Hepatocyte (in vitro differentiated cells): ENCODE measurements at regions not wholly inside any gene's neighbourhood (a gene's known extent, or its start where the extent isn't known, plus 50 kb on each side); places are given as distances from the start of the nearest gene placed in this dataset.

ENCODE experiments used
- DNase-seq: peaks from one replicate; pipeline ENCODE4 v3.0.0-alpha.2; 2016; ENCODE audit warnings: low spot score
- H2AFZ ChIP-seq: fragments of 200-600 bp; sonication (generic); 2 replicates; pipeline ENCODE4 v1.6.0; 2016; ENCODE audit warnings: antibody characterized with exemption, mild to moderate bottlenecking
- H3K27ac ChIP-seq: fragments of 200-600 bp; sonication (generic); 2 replicates; pipeline ENCODE4 v1.5.1; 2016; ENCODE audit warnings: mild to moderate bottlenecking
- H3K27me3 ChIP-seq: fragments of 200-600 bp; sonication (generic); 2 replicates; pipeline ENCODE4 v1.6.1; 2016
- H3K36me3 ChIP-seq: fragments of 200-600 bp; sonication (generic); replicated peaks from 2 replicates; pipeline ENCODE4 v1.5.1; 2016; ENCODE audit warnings: low read depth; ENCODE audit not compliant: insufficient read depth
- H3K4me1 ChIP-seq: fragments of 200-600 bp; sonication (generic); 2 replicates; pipeline ENCODE4 v1.5.1; 2016; ENCODE audit warnings: mild to moderate bottlenecking, moderate library complexity; ENCODE audit not compliant: insufficient read depth
- H3K4me2 ChIP-seq: fragments of 200-600 bp; sonication (generic); 2 replicates; pipeline ENCODE4 v1.6.0; 2016
- H3K4me3 ChIP-seq: fragments of 200-600 bp; sonication (generic); 2 replicates; pipeline ENCODE4 v1.5.1; 2016; ENCODE audit warnings: mild to moderate bottlenecking
- H3K79me2 ChIP-seq: fragments of 200-600 bp; sonication (generic); 2 replicates; pipeline ENCODE4 v1.6.0; 2017; ENCODE audit warnings: mild to moderate bottlenecking
- H3K9me2 ChIP-seq: fragments of 200-600 bp; sonication (generic); replicated peaks from 2 replicates; pipeline ENCODE4 v1.6.0; 2017; ENCODE audit warnings: mild to moderate bottlenecking; ENCODE audit not compliant: insufficient read depth
- H3K9me3 ChIP-seq: fragments of 200-600 bp; sonication (generic); 2 replicates; pipeline ENCODE4 v1.5.1; 2016; ENCODE audit warnings: low read depth, mild to moderate bottlenecking
- H4K20me1 ChIP-seq: fragments of 200-600 bp; sonication (generic); 2 replicates; pipeline ENCODE4 v1.6.0; 2016; ENCODE audit warnings: mild to moderate bottlenecking; ENCODE audit not compliant: insufficient read depth, poor library complexity, severe bottlenecking
- CTCF ChIP-seq: fragments of 200-600 bp; sonication (generic); IDR thresholded peaks from 2 replicates; pipeline ENCODE4 v1.5.1; 2016; ENCODE audit warnings: antibody characterized with exemption, mild to moderate bottlenecking; ENCODE audit not compliant: poor library complexity
- EZH2 ChIP-seq: fragments of 200-600 bp; sonication (generic); IDR thresholded peaks from 2 replicates; pipeline ENCODE4 v1.6.1; 2016; ENCODE audit warnings: antibody characterized with exemption, mild to moderate bottlenecking, borderline replicate concordance
- EZH2phosphoT487 ChIP-seq: fragments of 200-600 bp; sonication (generic); IDR thresholded peaks from one replicate; pipeline ENCODE4 v1.6.1; 2018; ENCODE audit warnings: antibody characterized with exemption, mild to moderate bottlenecking, low read depth, moderate library complexity; ENCODE audit not compliant: unreplicated experiment, severe bottlenecking
- WGBS: methylation state at CpG from one replicate; pipeline ENCODE4 v1.1.6; 2016; ENCODE audit warnings: low lambda C conversion rate; ENCODE audit errors: missing lambda C conversion rate; 5-methylcytosine and 5-hydroxymethylcytosine counted together

GRCh38 chr4:143025081-143025704 is 159.5 kb upstream of the USP38 start:
- WGBS, result 79% methylated on average over 3 of the region's 3 CpGs
- no peak overlapping the region for H3K27ac ChIP-seq
- H3K4me3 ChIP-seq, result no peak overlapping the region
- H4K20me1 ChIP-seq, result no peaks in the 10 kb centered on the region
- H3K27me3 ChIP-seq, result no peaks in the 10 kb centered on the region
- no peaks in the 10 kb centered on the region for H3K9me3 ChIP-seq
- no peaks in the 10 kb centered on the region for H3K9me2 ChIP-seq
- DNase-seq, result no peak
- no peak overlapping the region for H2AFZ ChIP-seq
- no peaks in the 10 kb centered on the region for H3K36me3 ChIP-seq
- TF ChIP-seq EZH2, result no peak
- no peak for TF ChIP-seq EZH2phosphoT487
- TF ChIP-seq CTCF, result peak; percentile 36
- no peak overlapping the region for H3K4me2 ChIP-seq
- no peaks in the 10 kb centered on the region for H3K79me2 ChIP-seq
- H3K4me1 ChIP-seq, result no peaks in the 10 kb centered on the region

- no peaks in the 10 kb centered on the region for H3K4me1 ChIP-seq
- no peak for TF ChIP-seq CTCF
- no peaks in the 10 kb centered on the region for H3K27me3 ChIP-seq
- H3K79me2 ChIP-seq, result no peaks in the 10 kb centered on the region
- H3K4me2 ChIP-seq, result no peak overlapping the region
- H3K36me3 ChIP-seq, result no peaks in the 10 kb centered on the region
- H3K9me3 ChIP-seq, result no peaks in the 10 kb centered on the region
- H4K20me1 ChIP-seq, result no peaks in the 10 kb centered on the region
- no peaks in the 10 kb centered on the region for H3K9me2 ChIP-seq
- WGBS, result 94% methylated on average over 1 of the region's 1 CpG
- no peak overlapping the region for H2AFZ ChIP-seq
- no peak overlapping the region for H3K4me3 ChIP-seq
- no peak for DNase-seq
- no peak overlapping the region for H3K27ac ChIP-seq
Measured at GRCh38 chr4:143026459-143027170, 158.1 kb upstream of the USP38 start.

GRCh38 chr4:143035661-143036060 is 149.1 kb upstream of the USP38 start:
- Histone ChIP-seq H3K36me3 (no peaks in the 10 kb centered on the region), H3K9me2 (no peaks in the 10 kb centered on the region), H3K79me2 (no peaks in the 10 kb centered on the region), H3K4me3 (no peak overlapping the region), H3K27ac (no peak overlapping the region), H3K27me3 (no peaks in the 10 kb centered on the region), H3K4me2 (no peak overlapping the region), H2AFZ (no peak overlapping the region), H3K9me3 (no peaks in the 10 kb centered on the region), H4K20me1 (no peaks in the 10 kb centered on the region), H3K4me1 (no peaks in the 10 kb centered on the region)
- no peak for DNase-seq
- no peak for TF ChIP-seq CTCF
- WGBS, result 93% methylated on average over 1 of the region's 1 CpG

GRCh38 chr4:143036443-143036842 is 148.3 kb upstream of the USP38 start:
- Histone ChIP-seq H4K20me1 (no peaks in the 10 kb centered on the region), H3K27ac (no peak overlapping the region), H3K27me3 (no peaks in the 10 kb centered on the region), H3K9me2 (no peaks in the 10 kb centered on the region), H3K4me2 (no peak overlapping the region), H3K9me3 (no peaks in the 10 kb centered on the region), H3K4me3 (no peak overlapping the region), H3K79me2 (no peaks in the 10 kb centered on the region), H2AFZ (no peak overlapping the region), H3K36me3 (no peaks in the 10 kb centered on the region), H3K4me1 (no peaks in the 10 kb centered on the region)
- no peak for DNase-seq
- WGBS, result 66% methylated on average over 2 of the region's 2 CpGs
- TF ChIP-seq EZH2, result no peak
- no peak for TF ChIP-seq EZH2phosphoT487
- no peak for TF ChIP-seq CTCF
